H1 (cell line): ENCODE measurements at regions not wholly inside any gene's neighbourhood (a gene's known extent, or its start where the extent isn't known, plus 50 kb on each side); places are given as distances from the start of the nearest gene placed in this dataset.

Experiments used
- CTCF ChIA-PET: fragments of 300-600 bp; sonication (Branson Sonifier 250); formaldehyde crosslinking; loops from one replicate; lab custom pipeline; 2021; ENCODE audit not compliant: partially characterized antibody; lab: Charles Lee
- POLR2A ChIA-PET: fragments of 300-600 bp; sonication (Branson Sonifier 250); formaldehyde crosslinking; loops from one replicate; lab custom pipeline; 2021; ENCODE audit warnings: inconsistent platforms; ENCODE audit not compliant: partially characterized antibody; lab: Charles Lee
- DNase-seq, 2 experiments: peaks; one replicate each; pipeline versions ENCODE4 v3.0.0 to v3.0.0-alpha.2; 2010 to 2022; ENCODE audit warnings: low spot score in 2 of 2, low read depth in 1 of 2, mixed read lengths in 1 of 2
- FAIRE-seq: peaks from 2 replicates; lab custom pipeline; 2011; peaks lifted over from hg19 to GRCh38; lab: Jason Lieb, UNC
- H2AFZ ChIP-seq: 2 replicates; pipeline ENCODE4 v1.8.1; 2012; ENCODE audit warnings: low read length, inconsistent platforms
- H2AK5ac ChIP-seq: 2 replicates; pipeline ENCODE4 v1.6.1; 2013; ENCODE audit warnings: low read depth, low read length
- H2BK120ac ChIP-seq: replicated peaks from 2 replicates; pipeline ENCODE3; 2013; ENCODE audit warnings: low read depth, low read length, inconsistent platforms
- H2BK12ac ChIP-seq: 2 replicates; pipeline ENCODE4 v1.6.1; 2013; ENCODE audit warnings: low read depth, low read length
- H2BK15ac ChIP-seq: 2 replicates; pipeline ENCODE4 v1.6.1; 2013; ENCODE audit warnings: low read length
- H2BK20ac ChIP-seq: 2 replicates; pipeline ENCODE4 v1.6.1; 2013; ENCODE audit warnings: low read length
- H2BK5ac ChIP-seq: 2 replicates; pipeline ENCODE4 v1.6.1; 2013; ENCODE audit warnings: low read depth, low read length
- H3K14ac ChIP-seq: 2 replicates; pipeline ENCODE4 v1.6.1; 2013; ENCODE audit warnings: inconsistent platforms; ENCODE audit not compliant: insufficient read length
- H3K18ac ChIP-seq: 2 replicates; pipeline ENCODE4 v1.6.1; 2013; ENCODE audit warnings: low read length; ENCODE audit errors: extremely low read depth
- H3K23ac ChIP-seq: 2 replicates; pipeline ENCODE4 v1.6.1; 2013; ENCODE audit warnings: inconsistent platforms; ENCODE audit not compliant: insufficient read length
- H3K23me2 ChIP-seq: 2 replicates; pipeline ENCODE4 v1.6.1; 2013; ENCODE audit warnings: low read depth, low read length
- H3K27ac ChIP-seq: 2 replicates; pipeline ENCODE4 v1.6.1; 2011; ENCODE audit warnings: low read depth, low read length, inconsistent platforms
- H3K27me3 ChIP-seq, 4 experiments: replicated peaks in 1 of 4; 1 replicate in 1 of 4; 2 replicates in 3 of 4; pipeline versions ENCODE4 v1.6.1 to v1.8.1; 2011 to 2013; ENCODE audit warnings: low read length in 3 of 4, mild to moderate bottlenecking in 3 of 4, inconsistent platforms in 2 of 4, mixed read lengths in 2 of 4, moderate library complexity in 1 of 4; ENCODE audit not compliant: control insufficient read depth in 3 of 4, insufficient read depth in 3 of 4; ENCODE audit errors: extremely low read depth in 1 of 4
- H3K36me3 ChIP-seq, 4 experiments: 2 replicates each; pipeline versions ENCODE4 v1.6.1 to v1.8.1; 2011 to 2013; ENCODE audit warnings: mild to moderate bottlenecking in 4 of 4, low read length in 3 of 4, moderate library complexity in 2 of 4, control low read depth in 1 of 4, inconsistent platforms in 1 of 4; ENCODE audit not compliant: insufficient read depth in 4 of 4, control insufficient read depth in 2 of 4
- H3K4ac ChIP-seq: replicated peaks from 2 replicates; pipeline ENCODE3; 2013; ENCODE audit warnings: low read length, low read depth, mixed read lengths, inconsistent platforms; ENCODE audit not compliant: insufficient read length
- H3K4me1 ChIP-seq, 4 experiments: replicated peaks in 1 of 4; 1 replicate in 1 of 4; 2 replicates in 3 of 4; pipeline versions ENCODE4 v1.6.1 to v1.8.1; 2011 to 2013; ENCODE audit warnings: low read length in 3 of 4, inconsistent platforms in 2 of 4, mixed read lengths in 1 of 4; ENCODE audit not compliant: insufficient read depth in 4 of 4, control insufficient read depth in 3 of 4
- H3K4me2 ChIP-seq, 2 experiments: 2 replicates each; pipeline versions ENCODE4 v1.6.1 to v1.8.1; 2011 to 2013; ENCODE audit warnings: low read depth in 2 of 2, low read length in 2 of 2, control low read depth in 1 of 2, inconsistent platforms in 1 of 2, mild to moderate bottlenecking in 1 of 2; ENCODE audit not compliant: insufficient read depth in 1 of 2
- H3K4me3 ChIP-seq, 4 experiments: fragments of 200-600, 300-600 bp in 1 of 4; sonication (generic), shearing (Covaris generic), sonication (Bioruptor Twin) in 1 of 4; 2 replicates each; pipeline versions ENCODE4 v1.5.1 to v1.8.1; 2011 to 2016; ENCODE audit warnings: low read length in 4 of 4, low read depth in 3 of 4, control low read depth in 2 of 4, inconsistent platforms in 2 of 4, mild to moderate bottlenecking in 2 of 4, mixed read lengths in 1 of 4, moderate library complexity in 1 of 4; ENCODE audit not compliant: insufficient read depth in 2 of 4; ENCODE audit errors: extremely low read depth in 1 of 4
- H3K56ac ChIP-seq: replicated peaks from 2 replicates; pipeline ENCODE3; 2013; ENCODE audit warnings: low read depth, mild to moderate bottlenecking, mixed read lengths, low read length, inconsistent platforms; ENCODE audit not compliant: insufficient read length
- H3K79me1 ChIP-seq: 2 replicates; pipeline ENCODE4 v1.6.1; 2013; ENCODE audit warnings: low read depth, low read length, control low read depth
- H3K79me2 ChIP-seq, 2 experiments: 2 replicates each; pipeline versions ENCODE4 v1.6.1 to v1.8.1; 2012 to 2013; ENCODE audit warnings: low read length in 2 of 2, mild to moderate bottlenecking in 2 of 2, inconsistent platforms in 1 of 2; ENCODE audit not compliant: insufficient read depth in 2 of 2, control insufficient read depth in 1 of 2
- H3K9ac ChIP-seq, 4 experiments: replicated peaks in 1 of 4; 1 replicate in 1 of 4; 2 replicates in 3 of 4; pipeline versions ENCODE4 v1.6.1 to v1.8.1; 2011 to 2013; ENCODE audit warnings: low read depth in 3 of 4, low read length in 3 of 4, control low read depth in 2 of 4, mild to moderate bottlenecking in 2 of 4, moderate library complexity in 2 of 4, inconsistent platforms in 1 of 4; ENCODE audit errors: extremely low read depth in 1 of 4
- H3K9me3 ChIP-seq, 2 experiments: 2 replicates each; pipeline versions ENCODE4 v1.6.1 to v1.8.1; 2012 to 2013; ENCODE audit warnings: mild to moderate bottlenecking in 2 of 2, moderate library complexity in 2 of 2, control low read depth in 1 of 2, inconsistent platforms in 1 of 2, low read depth in 1 of 2, low read length in 1 of 2, mixed read lengths in 1 of 2; ENCODE audit not compliant: insufficient read depth in 2 of 2
- H4K20me1 ChIP-seq, 2 experiments: replicated peaks in 1 of 2; 2 replicates each; pipeline versions ENCODE3 to v1.8.1; 2011 to 2013; ENCODE audit warnings: inconsistent platforms in 2 of 2, low read length in 2 of 2, mild to moderate bottlenecking in 1 of 2; ENCODE audit not compliant: insufficient read depth in 2 of 2, control insufficient read depth in 1 of 2
- H4K5ac ChIP-seq: 2 replicates; pipeline ENCODE4 v1.6.1; 2013; ENCODE audit warnings: low read length, low read depth, mixed read lengths, inconsistent platforms; ENCODE audit not compliant: insufficient read length
- H4K8ac ChIP-seq: 2 replicates; pipeline ENCODE4 v1.8.0; 2013; ENCODE audit warnings: mild to moderate bottlenecking, moderate library complexity, low read length, inconsistent platforms; ENCODE audit not compliant: insufficient read depth; ENCODE audit errors: extremely low read depth
- H4K91ac ChIP-seq: replicated peaks from 2 replicates; pipeline ENCODE3; 2013; ENCODE audit warnings: low read length, mixed read lengths, inconsistent platforms; ENCODE audit not compliant: insufficient read length
- EZH2 ChIP-seq: fragments of 200-600 bp; sonication (generic); IDR thresholded peaks from 2 replicates; pipeline ENCODE4 v1.7.1; 2012; ENCODE audit warnings: low read depth, mild to moderate bottlenecking, moderate library complexity, low read length, inconsistent platforms; ENCODE audit not compliant: severe bottlenecking
- GTF2F1 ChIP-seq: IDR thresholded peaks from 2 replicates; pipeline ENCODE4 v1.6.1; 2012; ENCODE audit warnings: low read depth, low read length, improper control_type of control experiment, borderline replicate concordance
- HDAC6 ChIP-seq: IDR thresholded peaks from one replicate; pipeline ENCODE4 v1.7.1; 2012; ENCODE audit warnings: low read depth, mild to moderate bottlenecking, inconsistent platforms, low read length, moderate library complexity
- MAFK ChIP-seq: IDR thresholded peaks from 2 replicates; pipeline ENCODE4 v1.6.1; 2012; ENCODE audit warnings: low read depth, mild to moderate bottlenecking, improper control_type of control experiment, low read length
- PHF8 ChIP-seq: fragments of 200-600 bp; sonication (generic); conservative IDR thresholded peaks from 2 replicates; pipeline ENCODE4 v1.7.1; 2012; ENCODE audit warnings: low read depth, mild to moderate bottlenecking, inconsistent platforms, low read length, moderate library complexity
- RBBP5 ChIP-seq: IDR thresholded peaks from 2 replicates; pipeline ENCODE4 v1.7.1; 2012; ENCODE audit warnings: low read depth, mild to moderate bottlenecking, inconsistent platforms, low read length, moderate library complexity, borderline replicate concordance
- SAP30 ChIP-seq: fragments of 300-600 bp; sonication (generic); IDR thresholded peaks from 2 replicates; pipeline ENCODE4 v1.7.1; 2012; ENCODE audit warnings: low read length, moderate library complexity, mild to moderate bottlenecking, inconsistent platforms; ENCODE audit not compliant: insufficient read depth, insufficient replicate concordance
- SIN3A ChIP-seq, 2 experiments: IDR thresholded peaks in 1 of 2; conservative IDR thresholded peaks in 1 of 2; 2 replicates each; pipeline ENCODE4 v1.6.1; 2011 to 2012; ENCODE audit warnings: low read length in 2 of 2, improper control_type of control experiment in 1 of 2, low read depth in 1 of 2, mild to moderate bottlenecking in 1 of 2
- SP1 ChIP-seq: IDR thresholded peaks from 2 replicates; pipeline ENCODE4 v1.6.1; 2011; ENCODE audit warnings: low read depth, low read length
- TAF7 ChIP-seq: optimal IDR thresholded peaks from 2 replicates; pipeline ENCODE3; 2011; ENCODE audit warnings: low read depth, mild to moderate bottlenecking, inconsistent platforms, low read length, moderate library complexity, borderline replicate concordance
- WGBS, 2 experiments: shearing (Covaris generic) in 1 of 2; methylation state at CpG; one replicate each; pipeline versions ENCODE4 v1.1.6 to v1.1.7; 2013 to 2015; ENCODE audit warnings: low lambda C conversion rate in 2 of 2, mixed read lengths in 2 of 2, inconsistent platforms in 1 of 2, low coverage in 1 of 2, missing lambda C conversion rate in 1 of 2; ENCODE audit not compliant: insufficient replicate concordance in 2 of 2, insufficient coverage in 1 of 2, insufficient read length in 1 of 2; ENCODE audit errors: extremely low coverage in 1 of 2, missing lambda C conversion rate in 1 of 2; 5-methylcytosine and 5-hydroxymethylcytosine counted together
- TF ChIP-seq, protein P1 (sequence below): IDR thresholded peaks from 2 replicates; pipeline ENCODE4 v1.6.1; 2011; ENCODE audit warnings: low read length, improper control_type of control experiment
- TF ChIP-seq, protein P2 (sequence below): IDR thresholded peaks from 2 replicates; pipeline ENCODE4 v1.6.1; 2011; ENCODE audit warnings: low read depth, mild to moderate bottlenecking, low read length; ENCODE audit not compliant: insufficient read depth

DNA sequence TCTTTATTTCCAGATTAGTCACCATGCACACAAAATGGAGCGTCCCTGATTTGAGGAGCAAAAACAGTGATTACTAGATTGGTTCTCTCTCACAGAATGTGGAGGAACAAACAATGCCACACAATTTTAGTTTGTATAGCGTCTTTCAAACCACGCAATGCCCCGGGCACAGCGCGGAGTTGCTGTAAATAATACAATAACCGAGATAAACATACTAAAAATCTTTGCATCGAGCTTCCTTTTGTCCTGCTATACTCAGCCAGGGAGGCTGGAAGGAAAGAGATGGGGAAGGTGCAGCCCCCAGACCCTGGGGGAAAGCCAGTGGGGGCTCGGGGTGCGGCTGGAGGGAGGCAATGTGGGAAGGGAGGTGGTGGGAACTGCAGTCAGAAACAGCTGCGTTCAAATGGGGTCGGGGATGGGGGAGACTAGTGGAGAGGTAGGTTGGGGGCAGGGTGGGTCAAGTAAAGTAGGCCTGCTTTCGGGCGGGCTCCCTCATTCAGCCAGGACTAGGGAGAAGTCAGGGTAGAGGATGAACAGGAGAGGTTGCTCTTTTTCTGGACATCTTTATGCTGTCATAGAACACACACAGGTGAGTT, 366.3 kb downstream of the RPS6KC1 start:
- H3K79me1 ChIP-seq, result no peaks in the 10 kb centered on the region
- no peaks in the 10 kb centered on the region for H3K27me3 ChIP-seq
- H2BK5ac ChIP-seq, result no peak overlapping the region
- no peak overlapping the region for H4K8ac ChIP-seq
- H3K56ac ChIP-seq, result no peak overlapping the region
- no peak overlapping the region for H3K27ac ChIP-seq
- CTCF ChIA-PET, result no interaction called here
- H4K91ac ChIP-seq, result no peak overlapping the region
- H3K36me3 ChIP-seq, result no peaks in the 10 kb centered on the region
- no peak overlapping the region for H4K5ac ChIP-seq
- FAIRE-seq (no peak), DNase-seq (peak in 1 of 2 experiments; percentile 23)
- H2AK5ac ChIP-seq, result no peak overlapping the region
- H2AFZ ChIP-seq, result no peak overlapping the region
- no peaks in the 10 kb centered on the region for H3K9me3 ChIP-seq
- no peak overlapping the region for H3K4me2 ChIP-seq
- H3K4ac ChIP-seq, result no peak overlapping the region
- no peaks in the 10 kb centered on the region for H3K79me2 ChIP-seq
- no peaks in the 10 kb centered on the region for H3K23me2 ChIP-seq
- H2BK20ac ChIP-seq, result no peak overlapping the region
- H3K9ac ChIP-seq, result no peak overlapping the region
- H2BK12ac ChIP-seq, result no peak overlapping the region
- POLR2A ChIA-PET, result no interaction called here
- no peak overlapping the region for H3K4me3 ChIP-seq
- H3K23ac ChIP-seq, result no peak overlapping the region
- WGBS, 2 experiments, result 88% methylated on average over 13 of the region's 14 CpGs; no CpG with 5 or more reads in 1 of the 2 experiments
- H2BK120ac ChIP-seq, result no peak overlapping the region
- H3K4me1 ChIP-seq, result no peaks in the 10 kb centered on the region; a peak in 1 of 7 replicates
- H2BK15ac ChIP-seq, result no peak overlapping the region
- no peak overlapping the region for H3K14ac ChIP-seq
- no peaks in the 10 kb centered on the region for H4K20me1 ChIP-seq
- no peak overlapping the region for H3K18ac ChIP-seq
- TF ChIP-seq EZH2, result no peak
- TF ChIP-seq RBBP5, result no peak
- no peak for TF ChIP-seq HDAC6
- TF ChIP-seq SAP30, result no peak
- TF ChIP-seq, protein P1, sequence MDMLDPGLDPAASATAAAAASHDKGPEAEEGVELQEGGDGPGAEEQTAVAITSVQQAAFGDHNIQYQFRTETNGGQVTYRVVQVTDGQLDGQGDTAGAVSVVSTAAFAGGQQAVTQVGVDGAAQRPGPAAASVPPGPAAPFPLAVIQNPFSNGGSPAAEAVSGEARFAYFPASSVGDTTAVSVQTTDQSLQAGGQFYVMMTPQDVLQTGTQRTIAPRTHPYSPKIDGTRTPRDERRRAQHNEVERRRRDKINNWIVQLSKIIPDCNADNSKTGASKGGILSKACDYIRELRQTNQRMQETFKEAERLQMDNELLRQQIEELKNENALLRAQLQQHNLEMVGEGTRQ, result no peak
- no peak for TF ChIP-seq MAFK
- no peak for TF ChIP-seq GTF2F1
- TF ChIP-seq TAF7, result no peak
- TF ChIP-seq, protein P2, sequence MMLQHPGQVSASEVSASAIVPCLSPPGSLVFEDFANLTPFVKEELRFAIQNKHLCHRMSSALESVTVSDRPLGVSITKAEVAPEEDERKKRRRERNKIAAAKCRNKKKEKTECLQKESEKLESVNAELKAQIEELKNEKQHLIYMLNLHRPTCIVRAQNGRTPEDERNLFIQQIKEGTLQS, result no peak
- TF ChIP-seq SIN3A (conservative IDR thresholded peaks at IDR 0.05 in 1 of 2, IDR thresholded peaks at IDR 0.05 in 1 of 2; ENCODE audit: low read depth in 1 of 2, low read length in 2 of 2), result no peak
- no peak for TF ChIP-seq PHF8
- TF ChIP-seq SP1, result no peak
